ENCODE measurements at regions not wholly inside any gene's neighbourhood (a gene's known extent, or its start where the extent isn't known, plus 50 kb on each side); places are given as distances from the start of the nearest gene placed in this dataset.

DNA sequence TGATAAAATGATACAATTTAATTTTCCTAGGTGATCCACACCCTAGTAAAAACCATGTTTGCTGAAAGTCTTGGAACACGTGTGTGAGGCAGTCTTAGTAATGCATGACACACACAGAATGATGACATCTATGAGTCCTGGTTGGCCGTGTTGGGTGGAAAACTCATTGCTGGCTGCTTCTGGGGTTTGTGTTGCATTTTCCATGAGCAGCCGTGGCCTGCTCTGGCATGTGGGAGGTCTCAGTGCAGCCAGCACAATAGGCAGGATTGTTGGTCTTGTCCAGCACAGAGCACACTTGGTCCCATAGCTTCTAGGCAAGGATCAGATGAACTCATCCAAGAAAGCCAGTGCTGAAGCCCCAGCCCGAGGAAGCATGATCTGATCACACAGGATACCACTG, 172.8 kb upstream of the UBE3A start:
- no peaks in the 10 kb centered on the region for H3K79me2 ChIP-seq (ENCODE audit: control insufficient read depth in 1 of 2, insufficient read depth in 2 of 2, low read length in 2 of 2)
- H2AFZ ChIP-seq (ENCODE audit: low read length): no peak overlapping the region
- no peak overlapping the region for H4K91ac ChIP-seq (replicated peaks; ENCODE audit: insufficient read length, low read length)
- CTCF ChIA-PET (ENCODE audit: partially characterized antibody): interaction anchor here (0.9 to 1.4 kb wide), 4 partner anchors 31 to 103 kb away, joined by 3 to 5 read pairs (median 4); no protein-coding TSS in a partner anchor
- no peak overlapping the region for H3K27ac ChIP-seq (ENCODE audit: low read depth, low read length)
- H3K9me3 ChIP-seq (ENCODE audit: insufficient read depth in 2 of 2, low read depth in 1 of 2, low read length in 1 of 2): no peaks in the 10 kb centered on the region
- no peaks in the 10 kb centered on the region for H3K23me2 ChIP-seq (ENCODE audit: low read depth, low read length)
- no peak overlapping the region; the same call in 1 of the 2 replicates for H4K8ac ChIP-seq (ENCODE audit: extremely low read depth, insufficient read depth, low read length)
- no peak overlapping the region for H2AK5ac ChIP-seq (ENCODE audit: low read depth, low read length)
- H3K23ac ChIP-seq (ENCODE audit: insufficient read length): no peak overlapping the region
- H3K14ac ChIP-seq (ENCODE audit: insufficient read length): no peak overlapping the region
- no peak overlapping the region for H2BK5ac ChIP-seq (ENCODE audit: low read depth, low read length)
- H2BK120ac ChIP-seq (replicated peaks; ENCODE audit: low read depth, low read length): no peak overlapping the region
- no peak for DNase-seq (ENCODE audit: low read depth in 1 of 2, low spot score in 2 of 2)
- no peak overlapping the region for H2BK12ac ChIP-seq (ENCODE audit: low read depth, low read length)
- no peaks in the 10 kb centered on the region for H3K27me3 ChIP-seq (replicated peaks in 1 of 4; ENCODE audit: control insufficient read depth in 3 of 4, extremely low read depth in 1 of 4, insufficient read depth in 3 of 4, low read length in 3 of 4)
- no peak for FAIRE-seq
- 67% methylated on average over 4 of the region's 4 CpGs; no CpG with 5 or more reads in 1 of the 2 experiments for WGBS, 2 experiments (ENCODE audit: extremely low coverage in 1 of 2, insufficient coverage in 1 of 2, insufficient read length in 1 of 2, insufficient replicate concordance in 2 of 2, low coverage in 1 of 2, low lambda C conversion rate in 2 of 2, missing lambda C conversion rate in 1 of 2)
- TF ChIP-seq CHD1 (IDR thresholded peaks at IDR 0.05; ENCODE audit: low read depth, low read length) (no peak), TBP (IDR thresholded peaks at IDR 0.05; ENCODE audit: low read depth, low read length) (no peak), HDAC2 (IDR thresholded peaks at IDR 0.05; ENCODE audit: borderline replicate concordance in 1 of 2, low read depth in 2 of 2, low read length in 2 of 2) (no peak), SAP30 (IDR thresholded peaks at IDR 0.05; ENCODE audit: insufficient read depth, insufficient replicate concordance, low read length) (no peak)
- no peak overlapping the region for H3K9ac ChIP-seq (replicated peaks in 1 of 4; ENCODE audit: extremely low read depth in 1 of 4, low read depth in 3 of 4, low read length in 3 of 4)
- H4K5ac ChIP-seq (ENCODE audit: insufficient read length, low read depth, low read length): no peak overlapping the region
- H3K4me2 ChIP-seq (ENCODE audit: insufficient read depth in 1 of 2, low read depth in 2 of 2, low read length in 2 of 2): no peak overlapping the region
- no peak overlapping the region for H3K4ac ChIP-seq (replicated peaks; ENCODE audit: insufficient read length, low read depth, low read length)
- no peaks in the 10 kb centered on the region for H3K79me1 ChIP-seq (ENCODE audit: low read depth, low read length)
- no peaks in the 10 kb centered on the region; a peak in 1 of 7 replicates for H3K4me1 ChIP-seq (replicated peaks in 1 of 4; ENCODE audit: control insufficient read depth in 3 of 4, insufficient read depth in 4 of 4, low read length in 3 of 4)
- H3K56ac ChIP-seq (replicated peaks; ENCODE audit: insufficient read length, low read depth, low read length): no peak overlapping the region
- H4K20me1 ChIP-seq (replicated peaks in 1 of 2; ENCODE audit: control insufficient read depth in 1 of 2, insufficient read depth in 2 of 2, low read length in 2 of 2): no peaks in the 10 kb centered on the region
- H2BK20ac ChIP-seq (ENCODE audit: low read length): no peak overlapping the region
- H3K36me3 ChIP-seq (ENCODE audit: control insufficient read depth in 2 of 4, insufficient read depth in 4 of 4, low read length in 3 of 4): no peaks in the 10 kb centered on the region
- H2BK15ac ChIP-seq (ENCODE audit: low read length): peak overlapping the region; percentile 40; the same call in 1 of the 2 replicates
- POLR2A ChIA-PET (ENCODE audit: partially characterized antibody): interaction anchor here (0.6 kb wide), 1 partner anchor 1313 kb away, joined by 3 read pairs; no protein-coding TSS in a partner anchor
- H3K18ac ChIP-seq (ENCODE audit: extremely low read depth, low read length): no peak overlapping the region
- H3K4me3 ChIP-seq (ENCODE audit: extremely low read depth in 1 of 4, insufficient read depth in 2 of 4, low read depth in 3 of 4, low read length in 4 of 4): no peak overlapping the region
